GM21447 (cell line): ENCODE measurements at regions not wholly inside any gene's neighbourhood (a gene's known extent, or its start where the extent isn't known, plus 50 kb on each side); places are given as distances from the start of the nearest gene placed in this dataset.

Source experiments
- ATAC-seq: cut with Tn5 transposase; IDR thresholded peaks from one replicate; pipeline ENCODE4 v1.9.1; 2021; ENCODE audit not compliant: unreplicated experiment

- ATAC-seq = no peak
Measured at GRCh38 chr2:224213396-224213795, 174.3 kb upstream of the SERPINE2 start.

- ATAC-seq = no peak
Measured at GRCh38 chr2:224211791-224212190, 172.7 kb upstream of the SERPINE2 start.

DNA sequence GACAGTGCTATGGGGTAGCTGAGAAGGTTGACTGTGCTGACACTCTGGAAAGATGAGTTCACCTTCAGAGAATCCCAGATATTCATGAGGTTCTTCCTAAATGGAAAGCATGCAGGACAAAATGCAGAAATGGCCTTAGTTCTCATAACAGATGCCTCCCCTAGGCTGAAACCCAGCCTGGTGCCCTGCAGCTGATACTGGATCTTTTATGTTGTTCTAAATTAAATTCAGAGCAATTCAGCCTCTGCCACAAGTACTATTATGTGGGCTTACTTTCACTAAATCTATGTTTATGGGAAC is 172.0 kb upstream of the SERPINE2 start:
- ATAC-seq = no peak

DNA sequence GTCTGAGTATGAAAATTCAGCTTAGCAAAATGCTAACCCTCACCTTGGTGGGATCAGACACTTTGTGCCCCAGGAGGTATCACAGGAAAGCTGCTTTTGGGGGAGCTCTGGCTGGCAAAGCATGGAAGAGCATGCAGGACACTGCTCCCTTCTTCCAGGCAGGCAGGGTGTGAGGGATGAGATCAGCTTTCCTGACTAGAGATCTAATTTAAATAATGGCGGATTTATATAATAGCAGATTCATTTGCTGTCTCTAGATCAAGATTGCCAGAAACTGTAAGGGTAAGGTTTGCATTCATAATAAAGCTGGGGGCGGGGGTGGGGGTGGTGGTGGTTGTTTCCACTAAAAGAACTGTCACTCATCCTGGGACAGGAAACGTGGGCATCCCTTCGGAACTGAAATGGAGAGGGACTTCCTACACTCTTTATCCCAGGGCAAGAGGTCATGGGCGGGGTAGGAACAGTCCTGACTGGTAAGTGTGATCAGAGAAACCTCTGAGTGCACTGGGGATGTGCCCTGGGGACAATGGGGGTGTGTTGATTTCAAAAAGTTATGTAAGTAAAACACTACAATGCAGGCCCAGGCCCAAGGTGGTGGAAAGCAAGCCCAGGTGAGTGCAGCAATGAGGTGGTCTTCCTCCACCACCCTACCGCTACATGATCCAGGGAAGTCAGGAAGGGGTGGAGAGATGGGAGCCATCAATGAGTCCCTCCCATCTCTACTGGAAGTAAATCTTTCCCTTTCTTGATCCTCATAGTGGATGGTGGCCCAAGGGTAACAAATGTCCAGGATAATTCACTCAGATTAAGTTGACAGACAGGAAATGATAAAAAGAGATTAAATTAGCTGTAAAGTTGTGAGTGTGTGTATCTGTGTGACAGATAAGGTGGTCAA is 171.4 kb upstream of the SERPINE2 start:
- ATAC-seq = no peak

- no peak for ATAC-seq
Measured at GRCh38 chr2:224209555-224210285, 170.6 kb upstream of the SERPINE2 start.

DNA sequence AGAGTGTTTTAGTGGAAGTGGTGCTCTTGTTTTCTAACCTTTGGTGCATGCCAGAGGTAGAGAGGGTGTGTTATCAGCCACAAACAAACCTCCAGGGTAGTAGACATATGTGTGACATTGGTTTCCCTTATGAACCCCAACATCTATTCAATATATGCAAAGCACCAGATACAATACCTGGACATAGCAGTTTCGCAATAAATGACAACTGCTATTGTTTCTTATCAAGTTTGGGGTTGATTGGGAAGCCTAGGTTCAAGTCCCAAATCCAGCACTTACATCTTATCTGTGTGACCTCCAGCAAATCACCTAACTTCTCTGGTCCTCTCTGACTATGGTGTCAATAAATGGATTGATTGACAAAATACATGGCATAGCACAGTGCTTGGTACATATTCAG is 169.4 kb upstream of the SERPINE2 start:
- ATAC-seq = no peak

- ATAC-seq = no peak
Measured at GRCh38 chr2:224208007-224208406, 168.9 kb upstream of the SERPINE2 start.

GRCh38 chr2:224206816-224207215 is 167.7 kb upstream of the SERPINE2 start:
- ATAC-seq = no peak

- ATAC-seq = no peak
Measured at GRCh38 chr2:224202281-224202865, 163.3 kb upstream of the SERPINE2 start.

DNA sequence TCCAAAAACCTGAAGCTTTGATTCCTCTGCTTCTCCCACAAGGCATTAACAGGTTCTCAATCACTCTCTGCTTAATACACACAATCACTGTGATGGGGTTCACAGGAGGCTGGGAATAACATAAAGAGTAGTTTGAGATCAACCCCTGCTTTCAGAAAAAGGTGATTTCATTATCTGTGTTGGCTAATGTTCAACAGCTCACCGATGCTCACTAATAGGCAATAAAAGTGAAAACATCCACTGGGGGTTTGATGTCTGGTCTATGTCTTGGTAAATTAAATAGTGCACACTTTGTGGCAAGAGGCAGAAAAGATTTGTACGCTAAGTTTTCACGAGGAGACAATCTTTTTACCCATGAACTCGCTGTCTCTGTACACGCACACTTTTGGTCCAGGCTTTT is 159.3 kb upstream of the SERPINE2 start:
- ATAC-seq = no peak

DNA sequence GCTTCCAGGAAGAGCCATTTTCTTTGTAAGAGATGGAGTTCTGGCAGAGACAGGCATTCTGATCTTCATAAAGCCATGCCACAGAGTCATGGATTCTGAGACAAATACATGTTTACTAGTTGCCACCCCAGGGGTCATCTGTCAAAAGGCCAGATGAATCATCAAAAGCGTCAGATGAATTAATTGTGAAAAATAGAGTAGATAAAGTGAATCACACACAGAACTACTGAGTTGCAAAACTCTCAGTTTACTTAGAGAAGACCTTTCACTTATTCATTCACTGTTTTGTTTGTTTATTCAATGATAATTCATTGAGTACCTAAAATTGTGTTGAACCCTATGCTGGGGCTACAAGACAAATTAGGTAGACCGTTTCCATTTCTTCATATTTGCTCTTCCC is 157.7 kb upstream of the SERPINE2 start:
- no peak for ATAC-seq

- no peak for ATAC-seq
Measured at GRCh38 chr2:224195925-224196571, 157.0 kb upstream of the SERPINE2 start.

- no peak for ATAC-seq
Measured at GRCh38 chr2:224194161-224194560, 155.1 kb upstream of the SERPINE2 start.

DNA sequence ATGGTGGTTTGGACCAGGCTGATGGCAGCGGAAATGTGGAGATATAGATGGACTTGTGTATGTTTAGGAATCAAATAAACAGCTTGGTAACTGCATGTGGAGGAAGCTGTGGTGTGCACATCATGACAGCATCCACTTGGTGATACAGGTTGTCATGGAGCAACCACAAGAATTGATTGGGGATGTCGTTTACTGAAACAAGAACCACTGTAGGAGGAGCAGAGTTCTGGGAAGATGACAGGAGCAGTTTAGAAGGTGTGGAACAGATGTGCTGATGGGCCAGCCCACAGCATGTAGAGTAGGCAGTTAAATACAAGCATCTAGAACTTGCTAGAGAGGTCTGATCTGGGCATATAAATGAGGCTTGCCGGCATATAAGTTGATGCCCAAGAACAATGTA is 152.4 kb upstream of the SERPINE2 start:
- ATAC-seq = no peak

DNA sequence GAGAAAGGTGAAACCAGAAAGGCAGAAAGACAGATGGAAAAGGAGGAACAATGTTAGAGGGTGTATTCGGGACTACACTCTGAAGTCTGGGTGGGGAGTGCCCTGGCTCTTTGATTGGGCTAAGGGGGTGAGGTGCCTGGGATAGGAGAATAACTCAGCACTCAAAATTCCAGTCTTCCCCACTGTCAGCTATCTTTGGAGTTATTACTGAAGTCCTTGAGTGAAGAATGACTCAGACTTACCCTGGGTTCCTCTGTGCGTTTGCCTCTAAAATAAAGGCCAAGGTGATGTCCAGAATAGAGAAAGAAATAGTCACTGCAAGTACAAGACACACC is 151.8 kb upstream of the SERPINE2 start:
- no peak for ATAC-seq

GRCh38 chr2:224190234-224190935 is 151.3 kb upstream of the SERPINE2 start:
- no peak for ATAC-seq

GRCh38 chr2:224187220-224187619 is 148.1 kb upstream of the SERPINE2 start:
- ATAC-seq = no peak

DNA sequence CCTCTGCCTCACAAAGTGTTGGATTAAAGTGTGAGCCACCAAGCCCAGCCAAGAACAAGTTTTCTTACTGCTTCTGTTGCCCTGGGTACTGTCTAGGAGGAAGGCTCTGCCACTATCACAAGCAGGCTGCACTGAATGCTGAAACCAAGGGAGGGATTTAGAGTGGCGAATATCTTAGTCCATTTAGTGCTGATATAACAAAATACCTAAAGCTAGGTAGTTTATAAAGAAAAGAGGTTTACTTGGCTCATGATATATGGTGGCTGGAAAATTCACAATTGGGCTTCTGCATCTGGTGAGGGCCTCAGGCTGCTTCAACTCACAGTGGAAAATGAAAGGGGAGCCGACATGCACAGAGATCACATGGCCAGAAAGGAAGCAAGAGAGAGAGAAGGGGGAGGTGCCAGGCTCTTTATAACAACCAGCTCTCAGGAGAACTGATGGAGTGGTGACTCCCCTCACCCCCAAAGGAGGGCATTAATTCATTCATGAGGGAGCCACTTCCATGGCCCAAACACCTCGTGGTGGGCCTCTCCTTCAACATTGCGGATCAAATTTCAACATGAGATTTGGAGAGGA is 146.0 kb upstream of the SERPINE2 start:
- ATAC-seq = no peak

DNA sequence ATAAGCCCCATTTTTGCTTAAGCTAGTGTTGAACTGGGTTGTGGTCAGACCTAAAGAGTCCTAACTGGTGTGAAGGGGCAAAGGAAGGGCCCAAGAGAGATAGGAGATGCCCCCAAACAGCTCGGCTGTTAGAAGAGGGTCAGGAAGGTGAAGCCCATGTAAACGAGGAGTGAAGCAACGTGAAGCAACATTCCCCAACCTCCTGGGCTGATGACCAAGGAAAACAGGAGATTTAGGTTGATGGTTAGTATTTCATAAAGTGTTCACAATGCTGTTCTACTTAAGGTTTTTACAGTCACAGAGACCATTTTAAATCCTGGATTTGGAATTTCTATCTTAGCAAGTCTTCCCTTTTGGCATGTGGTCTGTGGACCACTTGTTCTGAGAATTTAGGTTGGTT is 144.0 kb upstream of the SERPINE2 start:
- no peak for ATAC-seq

- ATAC-seq = no peak
Measured at GRCh38 chr2:224182498-224182897, 143.4 kb upstream of the SERPINE2 start.
